ENCODE measurements at regions not wholly inside any gene's neighbourhood (a gene's known extent, or its start where the extent isn't known, plus 50 kb on each side); places are given as distances from the start of the nearest gene placed in this dataset.

GRCh38 chr5:117191251-117191650 is 616.6 kb upstream of the SEMA6A start:
- DNase-seq = no peak
- H2BK20ac ChIP-seq (ENCODE audit: low read depth, low read length, poor library complexity, severe bottlenecking) = no peak overlapping the region
- H3K9ac ChIP-seq (ENCODE audit: extremely low read depth, insufficient read length, low read length) = no peak overlapping the region
- no peaks in the 10 kb centered on the region for H3K79me2 ChIP-seq (ENCODE audit: insufficient read depth, low read length)
- no peak overlapping the region for H4K91ac ChIP-seq (ENCODE audit: insufficient read length, low read depth, low read length)
- no peaks in the 10 kb centered on the region for H3K27me3 ChIP-seq (ENCODE audit: insufficient read depth, low read length)
- peaks cover 15 to 17% of the 10 kb centered on the region in 2 experiments for H3K4me1 Mint-ChIP-seq
- H2BK120ac ChIP-seq (ENCODE audit: low read depth, low read length, poor library complexity, severe bottlenecking) = no peak overlapping the region
- H3K4me2 ChIP-seq (ENCODE audit: insufficient read depth, insufficient read length, low read length) = no peak overlapping the region
- no peak overlapping the region for H3K27ac ChIP-seq (ENCODE audit: insufficient read length, low read depth, low read length)
- H2AK5ac ChIP-seq (ENCODE audit: insufficient read length, low read length) = no peak overlapping the region
- H3K9me3 Mint-ChIP-seq = peaks cover 0 to 2% of the 10 kb centered on the region in 2 experiments; a peak in 1 of 5 replicates
- no peak overlapping the region for H4K5ac ChIP-seq (ENCODE audit: insufficient read length, low read depth, low read length)
- H3K23ac ChIP-seq (ENCODE audit: insufficient read length, low read depth, low read length) = no peak overlapping the region
- no CpG with 5 or more reads among the region's 2 CpGs for WGBS (ENCODE audit: extremely low coverage, insufficient read length, low lambda C conversion rate)
- H3K4me1 ChIP-seq (ENCODE audit: insufficient read depth, low read length) = peaks cover 3% of the 10 kb centered on the region; the same call in 1 of the 2 replicates
- H3K27ac Mint-ChIP-seq = no peak overlapping the region
- H3K18ac ChIP-seq (ENCODE audit: insufficient read length, low read depth, low read length) = no peak overlapping the region
- H2BK15ac ChIP-seq (ENCODE audit: low read depth, low read length) = no peak overlapping the region
- H3K14ac ChIP-seq (ENCODE audit: insufficient read depth, low read length) = no peak overlapping the region
- no peak overlapping the region for H3K4me3 Mint-ChIP-seq
- H3K27me3 Mint-ChIP-seq (ENCODE audit: low read depth) = no peaks in the 10 kb centered on the region
- no peak overlapping the region for H2BK12ac ChIP-seq (ENCODE audit: insufficient read length, low read depth, low read length)
- H4K8ac ChIP-seq (replicated peaks; ENCODE audit: insufficient read length, low read depth, low read length) = no peak overlapping the region
- no peak overlapping the region for H3T11ph ChIP-seq (ENCODE audit: low read length)
- H3K4ac ChIP-seq (ENCODE audit: low read depth, low read length) = no peak overlapping the region
- H2AFZ ChIP-seq (ENCODE audit: low read length) = no peak overlapping the region
- H3K56ac ChIP-seq (ENCODE audit: insufficient read length, low read depth, low read length) = no peak overlapping the region
- no peaks in the 10 kb centered on the region for H3K36me3 Mint-ChIP-seq (ENCODE audit: insufficient read depth in 1 of 3, low read depth in 3 of 3)
- H4K20me1 ChIP-seq (ENCODE audit: control insufficient read depth, insufficient read depth, insufficient read length) = no peaks in the 10 kb centered on the region
- TF ChIP-seq CTCF (conservative IDR thresholded peaks at IDR 0.05) = no peak
- H3K79me1 ChIP-seq (ENCODE audit: insufficient read depth, low read depth, low read length, poor library complexity, severe bottlenecking) = no peaks in the 10 kb centered on the region
- H2BK5ac ChIP-seq (ENCODE audit: insufficient read length, low read length) = no peak overlapping the region
- H3K23me2 ChIP-seq (ENCODE audit: insufficient read length, low read depth, low read length, poor library complexity, severe bottlenecking) = no peaks in the 10 kb centered on the region
- no peaks in the 10 kb centered on the region for H3K9me3 ChIP-seq (ENCODE audit: control insufficient read depth, low read depth, low read length)
